GM12892 (cell line): ENCODE measurements at regions not wholly inside any gene's neighbourhood (a gene's known extent, or its start where the extent isn't known, plus 50 kb on each side); places are given as distances from the start of the nearest gene placed in this dataset.

ENCODE experiments used
- DNase-seq: peaks from one replicate; pipeline ENCODE4 v3.0.0; 2011; ENCODE audit not compliant: insufficient read length
- FAIRE-seq: peaks from 2 replicates; lab custom pipeline; 2011; peaks lifted over from hg19 to GRCh38; lab: Jason Lieb, UNC
- POLR2A ChIP-seq: IDR thresholded peaks from 2 replicates; pipeline ENCODE4 v1.6.1; 2011; ENCODE audit warnings: low read depth, low read length, control low read depth
- POLR2AphosphoS5 ChIP-seq: IDR thresholded peaks from 2 replicates; pipeline ENCODE4 v1.6.1; 2011; ENCODE audit warnings: low read depth, low read length, control low read depth
- TAF1 ChIP-seq: IDR thresholded peaks from 2 replicates; pipeline ENCODE4 v1.6.1; 2011; ENCODE audit warnings: low read depth, mild to moderate bottlenecking, control low read depth, low read length, borderline replicate concordance

DNA sequence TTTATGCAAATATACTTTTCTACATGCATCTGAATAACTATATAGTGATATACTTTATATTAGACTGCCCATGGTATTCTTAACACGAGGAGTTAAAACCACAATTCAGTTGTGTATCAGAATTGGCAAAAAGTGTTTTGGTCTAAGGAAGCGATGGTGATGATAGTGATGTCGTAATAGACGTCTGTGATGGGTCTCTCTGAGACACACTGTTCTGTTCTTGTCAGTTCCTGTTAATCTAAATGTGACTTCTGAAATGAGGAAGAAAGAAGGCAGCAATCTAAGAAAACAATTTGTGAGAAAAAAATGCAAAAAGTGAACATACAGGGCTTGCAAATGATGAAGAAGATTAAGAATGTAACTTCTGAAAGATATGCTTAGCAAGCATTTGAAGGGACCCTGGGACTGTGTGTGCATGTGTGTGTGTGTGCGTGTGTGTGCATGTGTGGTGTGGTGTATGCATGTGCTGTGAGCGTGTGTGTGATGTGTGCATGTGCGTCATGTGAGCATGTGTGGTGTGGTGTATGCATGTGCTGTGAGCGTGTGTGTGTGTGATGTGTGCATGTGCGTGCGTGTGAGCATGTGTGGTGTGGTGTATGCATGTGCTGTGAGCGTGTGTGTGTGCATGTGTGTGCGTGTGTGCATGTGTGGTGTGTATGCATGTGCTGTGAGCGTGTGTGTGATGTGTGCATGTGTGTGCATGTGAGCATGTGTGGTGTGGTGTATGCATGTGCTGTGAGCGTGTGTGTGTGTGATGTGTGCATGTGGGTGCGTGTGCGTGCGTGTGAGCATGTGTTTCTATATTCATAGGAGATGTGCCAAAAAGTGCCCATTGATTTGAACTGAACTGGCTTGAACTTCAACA is 131.8 kb downstream of the IRS2 start:
- FAIRE-seq (peak; percentile 61), DNase-seq (no peak)

DNA sequence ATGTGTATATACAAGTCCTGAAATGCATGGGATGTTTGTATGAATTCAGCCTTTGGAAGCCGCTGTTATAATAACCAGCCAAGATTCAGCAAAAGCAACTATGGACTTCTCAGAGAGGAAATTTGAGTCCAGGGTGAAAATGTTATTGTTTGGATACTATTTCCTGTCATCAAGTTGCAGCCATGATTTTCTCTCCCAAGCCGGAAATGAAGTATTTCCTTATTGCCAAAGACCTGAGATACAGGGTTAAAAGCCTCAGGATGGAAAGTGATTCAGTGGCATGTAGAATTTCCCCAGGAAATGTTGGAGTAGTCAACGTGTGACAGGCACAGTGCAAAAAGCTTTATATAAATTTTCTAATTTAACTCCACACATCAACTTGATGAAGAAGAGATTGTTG is 133.9 kb downstream of the IRS2 start:
- FAIRE-seq (no peak), DNase-seq (no peak)
- TF ChIP-seq TAF1, result no peak
- TF ChIP-seq POLR2AphosphoS5, result no peak
- no peak for TF ChIP-seq POLR2A

More for the DNA sequence above, 131.8 kb downstream of the IRS2 start:
- TF ChIP-seq POLR2AphosphoS5 (no peak), POLR2A (no peak), TAF1 (no peak)

- no peak for TF ChIP-seq TAF1
- no peak for TF ChIP-seq POLR2AphosphoS5
- TF ChIP-seq POLR2A, result no peak
- DNase-seq, result no peak
- FAIRE-seq, result no peak
Measured at GRCh38 chr13:109651854-109652253, 134.5 kb downstream of the IRS2 start.

DNA sequence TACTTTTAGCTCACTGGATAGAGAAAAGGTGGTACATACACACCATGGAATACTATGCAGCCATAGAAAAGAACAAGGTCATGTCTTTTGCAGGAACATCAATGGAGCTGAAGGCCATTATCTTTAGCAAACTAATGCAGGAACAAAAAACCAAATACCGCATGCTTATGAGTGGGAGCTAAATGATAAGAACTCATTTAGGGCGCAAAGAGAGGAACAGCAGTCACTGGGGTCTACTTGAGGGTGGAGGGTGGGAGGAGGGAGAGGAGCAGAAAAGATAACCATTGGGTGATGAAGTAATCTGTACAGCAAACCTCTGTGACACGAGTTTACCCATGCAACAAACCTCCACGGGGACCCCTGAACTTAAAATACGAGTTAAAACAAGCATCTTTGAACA is 135.1 kb downstream of the IRS2 start:
- no peak for DNase-seq
- FAIRE-seq, result no peak
- TF ChIP-seq TAF1 (no peak), POLR2A (no peak), POLR2AphosphoS5 (no peak)

DNA sequence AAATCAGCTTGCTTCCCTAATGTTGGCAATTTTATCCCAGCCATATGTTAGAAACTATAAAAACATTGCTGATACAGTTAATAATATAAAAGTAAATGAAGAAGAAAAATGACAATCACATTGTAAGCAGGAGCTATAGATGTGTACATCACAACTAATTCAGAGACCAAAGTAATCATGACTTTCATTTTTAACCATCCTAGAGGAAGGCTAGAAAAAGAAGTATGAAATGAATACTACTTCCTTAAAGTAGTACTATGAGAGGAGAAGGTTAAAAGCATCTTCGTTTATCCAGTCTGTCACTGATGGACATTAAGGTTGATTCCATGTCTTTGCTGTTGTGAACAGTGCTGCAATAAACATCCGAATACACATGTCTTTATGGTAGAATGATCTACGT is 135.5 kb downstream of the IRS2 start:
- no peak for TF ChIP-seq POLR2AphosphoS5
- DNase-seq (no peak), FAIRE-seq (no peak)

- DNase-seq (no peak), FAIRE-seq (no peak)
- no peak for TF ChIP-seq POLR2A
- TF ChIP-seq TAF1, result no peak
- no peak for TF ChIP-seq POLR2AphosphoS5
Measured at GRCh38 chr13:109649713-109650112, 136.7 kb downstream of the IRS2 start.

DNA sequence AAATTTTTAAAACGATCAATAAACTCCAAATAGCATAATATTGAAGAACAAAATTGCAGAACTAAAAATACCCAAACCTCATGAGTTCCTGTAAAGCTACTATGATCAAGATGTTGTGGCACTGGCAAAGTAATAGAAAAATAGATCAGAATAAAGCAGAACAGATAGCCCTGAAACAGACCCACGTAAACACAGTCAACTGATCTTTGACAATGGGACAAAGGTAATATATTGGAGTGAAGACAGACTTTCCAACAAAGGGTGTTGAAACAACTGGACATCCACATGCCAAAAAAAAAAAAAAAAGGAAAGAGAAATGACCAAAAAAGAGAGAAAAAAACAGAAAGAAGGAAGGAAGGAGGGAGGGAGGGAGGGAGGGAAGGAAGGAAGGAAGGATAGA is 138.7 kb downstream of the IRS2 start:
- no peak for DNase-seq
- TF ChIP-seq TAF1 (no peak), POLR2AphosphoS5 (no peak), POLR2A (no peak)
- FAIRE-seq, result no peak

DNA sequence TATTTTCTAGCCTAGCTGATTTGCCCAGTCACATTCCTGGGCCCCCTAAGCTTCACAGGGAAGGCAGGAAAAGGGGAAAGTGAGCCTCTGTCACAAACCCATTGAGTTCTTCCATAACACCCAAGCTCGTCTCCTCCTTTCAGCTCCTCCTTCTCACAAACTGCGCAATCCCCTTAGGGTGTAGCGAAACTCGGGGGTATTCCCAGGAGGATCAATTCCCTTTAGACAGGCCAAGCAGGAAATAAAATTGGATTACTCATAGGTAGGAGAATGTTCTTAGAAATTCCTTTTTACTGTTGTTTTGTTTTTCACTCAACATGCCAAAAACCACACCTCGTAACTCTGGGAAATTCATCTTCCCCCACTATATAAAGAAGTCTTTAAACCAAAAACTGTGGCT is 139.3 kb downstream of the IRS2 start:
- no peak for TF ChIP-seq POLR2A
- TF ChIP-seq TAF1, result no peak
- no peak for TF ChIP-seq POLR2AphosphoS5
- DNase-seq, result no peak
- no peak for FAIRE-seq

DNA sequence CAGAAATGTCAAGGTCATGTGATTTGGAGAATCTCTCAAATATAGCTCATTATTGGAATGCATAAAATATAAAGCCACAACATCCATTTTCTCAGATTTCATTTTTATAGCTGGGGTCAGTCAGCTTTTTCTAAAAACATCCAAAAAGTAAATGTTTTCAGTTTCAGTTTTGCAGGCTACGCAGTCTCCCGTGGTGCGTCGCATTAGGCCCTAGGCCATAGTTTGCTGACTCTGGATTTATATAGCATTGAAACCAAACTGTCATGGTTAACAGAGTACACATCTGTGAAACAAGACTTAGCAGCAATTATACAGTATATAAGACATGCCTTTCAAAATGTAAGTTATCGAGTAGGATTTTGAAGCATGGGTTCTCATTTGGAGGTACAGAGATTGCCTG is 140.0 kb downstream of the IRS2 start:
- DNase-seq, result peak; percentile 13
- TF ChIP-seq POLR2A (no peak), POLR2AphosphoS5 (no peak), TAF1 (no peak)
- FAIRE-seq, result peak; percentile 14

GRCh38 chr13:109645831-109646230 is 140.6 kb downstream of the IRS2 start:
- no peak for DNase-seq
- FAIRE-seq, result no peak
- TF ChIP-seq POLR2A, result no peak
- TF ChIP-seq POLR2AphosphoS5, result no peak
- TF ChIP-seq TAF1, result no peak

- no peak for TF ChIP-seq TAF1
- no peak for TF ChIP-seq POLR2A
- no peak for TF ChIP-seq POLR2AphosphoS5
- DNase-seq, result no peak
- no peak for FAIRE-seq
Measured at GRCh38 chr13:109644956-109645355, 141.4 kb downstream of the IRS2 start.

- DNase-seq (no peak), FAIRE-seq (no peak)
- TF ChIP-seq POLR2AphosphoS5, result no peak
- TF ChIP-seq TAF1, result no peak
- TF ChIP-seq POLR2A, result no peak
Measured at GRCh38 chr13:109644069-109644750, 142.2 kb downstream of the IRS2 start.

DNA sequence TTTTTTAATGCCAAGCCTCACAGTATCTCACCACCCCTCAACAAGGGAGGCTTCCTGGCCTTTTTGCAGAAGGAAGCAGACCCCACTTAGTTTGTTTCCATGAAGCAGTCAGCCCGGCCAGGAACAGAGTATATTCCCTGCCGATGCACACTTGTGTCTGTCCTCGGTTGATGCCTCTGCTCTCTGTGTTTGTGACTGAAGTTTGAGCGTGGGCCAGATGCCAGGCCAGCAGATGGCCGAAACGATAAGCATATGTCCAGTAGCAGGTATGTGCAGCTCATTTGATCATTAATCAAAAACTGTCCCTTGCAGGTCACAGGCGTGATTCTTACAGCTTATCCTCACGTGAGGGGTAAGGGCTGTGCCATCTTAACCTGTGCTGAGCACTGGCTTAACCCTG is 144.0 kb downstream of the IRS2 start:
- no peak for DNase-seq
- no peak for TF ChIP-seq POLR2AphosphoS5
- TF ChIP-seq POLR2A, result no peak
- no peak for TF ChIP-seq TAF1
- FAIRE-seq, result no peak
